ENCODE measurements at regions not wholly inside any gene's neighbourhood (a gene's known extent, or its start where the extent isn't known, plus 50 kb on each side); places are given as distances from the start of the nearest gene placed in this dataset.
A peak's percentile ranks its signal among the peaks of the same experiment; 100 is the strongest.

DNA sequence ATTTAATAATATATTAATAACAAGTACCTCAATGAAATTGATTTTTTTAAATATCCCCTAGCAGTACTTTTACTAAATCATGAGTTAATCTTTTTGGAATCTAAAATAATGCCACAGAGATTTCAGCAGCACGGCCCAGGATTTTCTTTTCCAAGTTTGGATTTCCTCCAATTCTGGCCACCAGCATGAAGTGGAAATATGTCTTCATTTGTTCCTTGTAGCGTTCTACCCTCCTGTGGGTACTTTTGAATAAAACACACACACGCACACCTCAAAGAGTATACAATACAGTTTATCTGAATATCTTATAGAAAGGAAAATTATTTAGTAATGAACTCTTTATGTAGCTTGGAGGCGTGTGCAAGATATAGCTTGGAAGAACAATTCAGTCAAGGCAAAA lies 125.1 kb upstream of the STT3B start:
- no peak for DNase-seq (ENCODE audit: low read depth in 4 of 4, low spot score in 3 of 4)

DNA sequence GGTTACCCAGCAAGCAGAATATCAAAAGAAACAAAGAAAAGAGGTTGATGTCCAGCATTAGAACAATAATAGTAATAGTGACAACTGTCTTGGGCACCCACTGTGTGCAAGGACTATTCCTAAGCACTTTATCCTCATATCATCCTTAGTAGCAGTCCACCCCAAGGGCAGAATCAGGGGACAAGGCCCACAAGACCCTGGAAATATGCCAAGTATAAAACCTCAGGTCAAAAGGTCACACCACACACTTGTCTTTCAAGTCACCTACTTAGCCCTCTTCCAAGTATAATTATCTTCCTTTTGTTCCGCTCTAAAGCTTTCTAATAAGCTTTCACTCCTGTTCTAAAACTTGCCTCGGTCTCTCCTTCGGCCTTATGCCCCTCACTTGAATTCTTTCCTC lies 124.0 kb upstream of the STT3B start:
- DNase-seq (ENCODE audit: low read depth in 4 of 4, low spot score in 3 of 4) = no peak

DNA sequence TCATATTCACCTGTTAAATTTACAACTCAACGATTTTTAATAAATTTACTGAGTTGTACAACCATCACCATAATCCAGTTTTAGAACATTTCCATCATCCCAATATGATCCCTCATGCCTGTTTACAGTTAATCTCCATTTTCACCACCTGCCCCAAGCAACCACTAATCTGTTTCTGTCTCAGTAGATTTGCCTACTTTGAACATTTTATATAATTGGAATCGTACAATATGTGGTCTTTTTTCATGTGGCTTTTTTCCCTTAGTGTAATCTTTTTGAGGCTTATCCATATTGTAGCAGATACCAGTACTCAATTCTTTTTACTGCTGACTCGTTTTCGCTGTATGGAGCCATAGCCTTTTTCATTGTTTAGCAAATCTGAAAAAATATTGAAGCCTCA lies 123.3 kb upstream of the STT3B start:
- no peak for DNase-seq (ENCODE audit: low read depth in 4 of 4, low spot score in 3 of 4)

DNA sequence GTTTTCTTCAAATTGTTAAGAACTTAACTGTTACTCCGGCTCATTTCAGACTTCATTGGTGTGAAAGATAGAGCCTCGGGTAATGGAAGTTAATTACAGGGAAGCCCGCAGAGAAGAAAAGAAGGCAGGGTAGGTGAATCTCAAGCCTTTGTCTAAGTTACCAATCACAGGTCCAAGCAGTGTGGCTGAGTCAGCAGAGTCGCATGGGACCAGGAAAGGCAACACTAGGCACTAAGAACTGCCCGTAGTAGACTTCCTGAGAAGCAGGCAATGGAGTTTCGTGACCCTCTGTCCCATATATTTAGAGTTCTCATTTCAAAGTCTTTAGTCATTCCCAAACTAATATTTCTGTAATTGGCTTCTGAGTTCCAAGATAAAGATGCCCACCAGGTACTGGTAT lies 122.9 kb upstream of the STT3B start:
- no peak for DNase-seq (ENCODE audit: low read depth in 4 of 4, low spot score in 3 of 4)

DNA sequence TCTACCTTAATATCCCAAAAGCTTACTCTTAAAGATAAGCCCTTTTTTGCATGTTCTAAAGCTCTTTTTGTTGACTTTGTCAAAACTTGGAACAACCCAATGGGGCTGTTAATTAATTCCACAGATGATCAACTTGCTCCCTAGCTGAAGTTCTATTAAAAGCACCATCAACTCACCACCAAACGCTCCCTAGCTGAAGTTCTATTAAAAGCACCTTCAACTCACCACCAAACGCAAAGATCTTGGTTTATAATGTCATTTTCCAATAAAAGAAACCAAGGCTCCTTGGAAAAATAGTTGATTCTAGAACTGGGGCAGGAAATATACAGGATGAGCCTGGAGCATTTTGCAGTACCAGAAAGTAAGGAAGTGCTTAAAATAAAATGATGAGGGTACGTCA lies 122.3 kb upstream of the STT3B start:
- no peak for DNase-seq (ENCODE audit: low read depth in 4 of 4, low spot score in 3 of 4)

DNA sequence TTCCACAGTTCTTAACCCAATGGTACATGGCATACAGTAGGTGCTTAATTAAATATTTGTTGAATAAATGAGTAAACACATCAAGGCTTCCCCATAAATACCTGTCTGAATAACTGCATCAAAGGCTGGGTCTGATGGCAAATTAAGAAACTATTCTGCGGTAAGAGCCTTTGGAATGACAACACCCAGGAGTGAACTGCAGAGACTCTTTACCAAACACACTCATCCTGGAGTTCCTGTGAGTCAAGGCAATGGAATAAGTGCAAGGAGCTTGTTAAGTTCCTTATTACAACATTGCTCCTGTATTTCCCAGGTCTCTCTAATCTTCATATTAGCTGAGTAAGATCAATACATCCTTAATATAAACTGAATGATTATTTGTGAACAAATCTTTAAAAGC lies 119.9 kb upstream of the STT3B start:
- no peak for DNase-seq (ENCODE audit: low read depth in 4 of 4, low spot score in 3 of 4)

DNA sequence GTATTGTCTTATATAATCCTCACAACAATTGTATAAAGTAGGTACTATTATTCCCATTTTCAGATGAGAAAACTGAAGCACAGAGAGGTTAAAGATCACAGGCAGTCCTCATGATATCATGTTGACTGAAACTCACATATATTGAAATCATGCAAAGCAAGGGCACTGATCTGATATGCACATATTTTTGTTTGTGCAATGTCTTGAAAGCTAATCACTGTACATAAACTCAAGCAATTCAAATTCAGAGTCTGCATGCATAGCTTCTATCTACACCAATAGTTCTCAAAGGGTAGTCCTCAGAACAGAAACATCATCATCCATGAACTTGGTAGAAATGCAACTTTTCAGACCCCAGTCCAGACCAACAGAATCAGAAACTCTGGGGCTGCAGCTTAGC lies 119.2 kb upstream of the STT3B start:
- no peak for DNase-seq (ENCODE audit: low read depth in 4 of 4, low spot score in 3 of 4)

DNA sequence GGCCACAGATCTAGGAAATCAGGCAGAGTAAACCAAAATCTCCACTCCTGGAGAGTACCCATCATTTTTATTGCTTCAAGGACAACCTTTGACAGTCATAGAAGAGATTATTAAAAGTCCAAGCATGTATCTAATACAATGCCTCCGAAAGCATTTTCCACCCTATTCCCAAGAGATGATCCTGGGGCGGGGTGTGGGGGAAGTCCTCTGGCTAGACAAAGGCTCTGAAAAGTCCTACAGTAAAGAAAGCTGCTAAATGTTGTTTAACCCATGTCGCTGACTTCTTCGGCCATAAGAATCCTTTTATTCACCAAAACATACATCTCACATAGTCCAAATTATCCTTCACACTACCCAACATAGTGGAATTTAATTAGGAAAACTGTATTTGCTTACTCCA lies 115.7 kb upstream of the STT3B start:
- no peak for DNase-seq (ENCODE audit: low read depth in 4 of 4, low spot score in 3 of 4)

DNA sequence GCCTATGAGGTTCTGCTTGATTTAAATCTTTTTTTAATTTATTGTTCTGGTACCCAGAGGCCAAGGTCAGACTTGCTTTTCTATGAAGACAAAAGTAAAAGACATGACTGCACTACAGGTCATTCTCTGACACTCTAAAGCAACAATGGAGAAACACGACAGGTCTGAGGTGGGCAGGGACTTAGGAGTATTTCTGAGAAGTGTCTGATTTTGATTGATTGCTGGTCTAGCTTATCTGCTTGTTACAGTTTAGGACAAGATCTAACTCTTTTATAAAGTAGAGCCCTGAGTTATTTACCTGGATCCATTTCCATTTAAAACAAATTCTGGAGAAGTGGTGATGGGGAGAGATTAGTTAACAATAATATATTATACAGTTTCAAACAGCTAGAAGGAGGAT lies 115.2 kb upstream of the STT3B start:
- no peak for DNase-seq (ENCODE audit: low read depth in 4 of 4, low spot score in 3 of 4)

DNA sequence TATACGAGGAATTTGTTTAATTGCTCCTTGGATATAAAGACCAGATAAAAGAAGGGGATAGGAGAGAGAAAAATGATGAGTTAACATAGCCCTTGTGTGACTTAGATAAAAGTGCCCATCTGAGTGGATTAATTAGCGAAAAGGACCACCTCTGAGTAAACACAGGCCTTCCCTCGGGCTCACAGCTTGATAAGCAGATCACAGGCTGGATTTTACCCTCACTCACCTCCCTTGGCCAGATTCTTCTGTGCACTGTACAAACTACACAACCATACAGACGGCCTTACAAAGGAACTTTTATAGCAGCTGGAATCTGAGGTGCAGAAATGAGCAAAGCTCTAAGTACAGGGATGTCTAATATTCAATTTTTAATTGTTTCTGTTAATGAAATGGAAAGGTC lies 112.4 kb upstream of the STT3B start:
- no peak for DNase-seq (ENCODE audit: low read depth in 4 of 4, low spot score in 3 of 4)

DNA sequence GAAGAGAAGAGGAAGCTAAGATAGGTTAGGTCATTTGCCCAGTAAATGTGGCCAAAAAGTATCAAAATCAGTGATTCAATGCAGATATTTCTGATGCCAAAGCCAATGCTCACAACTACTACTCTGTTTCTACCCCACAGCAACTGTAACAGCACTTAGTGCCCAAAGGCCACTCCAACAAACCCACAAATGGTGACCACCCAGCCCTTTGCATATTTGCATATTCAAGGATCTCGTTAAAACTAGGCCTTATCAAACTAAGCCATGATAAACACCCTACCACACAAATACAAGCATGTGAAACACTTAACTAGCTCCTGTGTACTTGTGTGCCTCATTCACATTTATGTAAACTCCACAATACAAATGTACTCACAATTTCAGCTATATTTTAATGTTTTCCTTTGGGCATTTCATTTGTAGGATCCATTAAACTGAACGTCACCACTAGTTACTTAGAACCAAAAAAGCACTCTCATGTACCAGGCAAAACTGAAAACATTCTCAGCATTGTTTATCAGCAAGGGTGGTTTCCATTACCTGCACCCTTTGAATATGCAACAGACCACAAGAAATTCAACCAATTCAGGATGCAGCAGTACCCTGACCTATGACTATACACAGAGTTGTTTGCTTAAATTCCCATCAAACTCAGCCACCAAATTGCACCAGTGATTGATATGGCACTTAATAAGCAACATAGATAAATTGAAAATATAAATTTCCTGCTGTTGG lies 111.2 kb upstream of the STT3B start:
- no peak for DNase-seq (ENCODE audit: low read depth in 4 of 4, low spot score in 3 of 4)

DNA sequence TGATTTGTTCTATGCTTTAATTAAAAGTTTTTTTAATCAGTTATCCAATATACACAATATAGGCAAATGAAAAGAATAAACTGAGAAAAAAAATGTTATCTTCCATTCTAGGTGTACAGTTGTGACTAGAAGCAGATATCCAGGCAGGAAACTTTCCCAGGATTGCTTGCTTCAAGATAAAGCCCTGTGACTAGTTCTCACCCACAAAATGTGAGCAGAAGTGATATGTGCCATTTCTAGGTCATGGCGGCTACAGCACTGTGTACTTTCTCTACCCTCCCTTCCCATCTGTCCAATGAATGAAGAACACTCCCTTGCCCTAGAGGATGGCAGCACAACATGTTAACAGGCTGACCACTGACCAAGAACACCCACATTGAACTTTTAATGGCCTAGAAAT lies 110.5 kb upstream of the STT3B start:
- no peak for DNase-seq (ENCODE audit: low read depth in 4 of 4, low spot score in 3 of 4)

DNA sequence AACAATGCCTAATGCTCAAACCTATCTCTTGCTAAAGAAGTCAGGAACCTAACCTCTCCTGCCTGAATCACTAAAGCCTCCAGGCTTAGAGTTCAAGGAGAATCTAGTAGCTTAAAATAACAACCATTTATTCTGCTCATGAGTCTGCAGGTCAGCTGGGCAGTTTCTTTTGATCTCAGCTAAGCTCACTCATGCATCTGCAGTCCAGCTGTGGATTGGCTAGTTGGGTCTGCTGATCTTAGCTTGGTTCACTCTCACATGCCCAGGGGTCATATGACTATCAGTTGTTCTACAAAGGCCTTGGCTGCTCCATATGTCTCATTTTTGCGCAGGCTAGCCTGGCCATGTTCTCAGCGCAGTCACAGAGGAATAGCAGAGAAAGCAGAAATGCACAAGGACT lies 109.2 kb upstream of the STT3B start:
- DNase-seq (ENCODE audit: low read depth in 4 of 4, low spot score in 3 of 4) = peak; percentile 18 to 35 (median 30)

DNA sequence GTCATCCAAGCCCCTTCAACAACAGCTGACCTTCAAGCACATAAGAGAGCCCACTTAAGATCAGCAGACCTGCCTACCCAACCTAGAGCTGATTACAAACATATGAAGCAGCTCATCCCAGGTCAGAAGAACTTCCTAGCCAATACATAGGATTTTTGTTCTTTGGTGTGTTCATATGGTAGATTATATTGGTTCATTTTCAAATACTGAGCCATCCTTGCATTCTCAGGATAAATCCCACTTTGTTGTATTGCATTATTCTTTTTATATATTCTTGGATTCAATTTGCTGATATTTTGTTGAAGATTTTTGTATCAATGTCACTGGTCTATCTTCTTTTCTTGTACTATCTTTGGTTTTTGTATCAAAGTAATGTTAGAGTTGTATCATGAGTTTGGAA lies 107.3 kb upstream of the STT3B start:
- no peak for DNase-seq (ENCODE audit: low read depth in 4 of 4, low spot score in 3 of 4)

DNA sequence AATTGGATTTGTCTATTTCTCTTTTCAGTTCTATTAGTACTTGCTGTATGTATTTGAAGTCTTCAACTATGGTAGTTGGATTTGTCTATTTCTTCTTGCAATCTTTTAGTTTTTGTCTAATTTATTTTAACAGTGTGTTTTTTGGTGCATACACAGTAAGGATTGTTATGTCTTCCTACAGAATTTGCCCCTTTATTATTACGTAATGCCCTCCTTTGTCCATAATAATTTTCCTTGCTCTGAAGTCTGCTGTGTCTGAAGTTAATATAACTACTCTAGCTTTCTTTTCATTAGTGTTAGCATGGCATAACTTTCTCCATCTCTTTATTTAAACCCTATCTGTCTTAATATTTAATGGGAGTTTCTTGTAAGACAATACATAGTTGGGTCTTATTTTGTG lies 105.1 kb upstream of the STT3B start:
- DNase-seq (ENCODE audit: low read depth in 4 of 4, low spot score in 3 of 4) = no peak

DNA sequence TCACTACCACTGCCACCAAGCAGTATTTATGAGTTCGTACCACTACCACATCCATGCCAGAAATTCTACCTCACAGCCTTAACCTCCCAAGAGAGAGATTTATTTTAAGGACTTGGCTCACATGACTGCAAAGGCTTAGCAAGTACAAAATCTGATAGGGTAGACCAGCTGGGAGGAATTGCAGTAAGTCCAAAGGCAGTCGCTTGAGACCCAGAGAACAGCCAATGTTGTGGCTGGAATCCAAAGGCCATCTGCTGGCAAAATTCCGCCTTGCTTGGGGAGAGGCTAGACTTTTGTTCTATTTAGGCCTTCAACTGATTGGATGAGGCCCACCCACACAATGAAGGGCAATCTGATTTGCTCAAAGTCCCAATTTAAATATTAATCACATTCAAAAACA lies 101.4 kb upstream of the STT3B start:
- no peak for DNase-seq (ENCODE audit: low read depth in 4 of 4, low spot score in 3 of 4)

DNA sequence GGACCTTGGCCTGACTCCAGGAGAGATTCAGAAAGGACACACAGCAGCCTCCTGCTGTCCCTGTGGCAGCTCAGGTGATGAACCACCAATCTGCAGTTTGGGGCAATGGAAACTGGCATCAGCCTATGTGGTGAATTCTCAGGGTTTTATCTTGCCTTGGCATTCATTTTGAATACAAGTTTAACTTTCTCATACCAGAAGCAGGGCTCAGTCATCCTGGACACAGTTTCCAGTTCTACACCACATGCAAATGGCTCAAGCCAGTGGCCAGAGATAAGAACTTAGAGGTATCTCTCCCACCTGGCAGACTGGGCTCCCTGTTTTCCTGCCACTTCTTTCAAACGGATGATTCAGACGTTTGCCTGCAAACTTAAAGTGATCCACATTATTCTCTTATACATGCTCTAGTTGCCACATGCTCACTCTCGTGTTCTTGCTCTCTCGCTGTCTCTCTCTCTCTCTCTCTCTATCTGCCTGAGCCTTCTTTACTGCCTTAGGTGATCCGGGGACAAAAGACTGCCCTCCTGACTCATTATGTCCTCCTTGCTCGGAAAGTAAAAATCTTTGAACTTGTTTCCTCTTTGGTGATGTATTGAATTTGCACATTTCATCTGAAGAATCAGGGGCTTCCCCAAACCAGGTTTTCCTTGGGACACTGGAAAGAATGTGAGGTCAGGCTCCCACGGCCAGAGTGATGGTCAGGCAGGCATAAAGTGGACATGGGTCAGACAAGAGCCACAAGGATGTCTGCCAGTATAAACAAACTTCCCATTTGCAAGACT lies 99.6 kb upstream of the STT3B start:
- no peak for DNase-seq (ENCODE audit: low read depth in 4 of 4, low spot score in 3 of 4)

DNA sequence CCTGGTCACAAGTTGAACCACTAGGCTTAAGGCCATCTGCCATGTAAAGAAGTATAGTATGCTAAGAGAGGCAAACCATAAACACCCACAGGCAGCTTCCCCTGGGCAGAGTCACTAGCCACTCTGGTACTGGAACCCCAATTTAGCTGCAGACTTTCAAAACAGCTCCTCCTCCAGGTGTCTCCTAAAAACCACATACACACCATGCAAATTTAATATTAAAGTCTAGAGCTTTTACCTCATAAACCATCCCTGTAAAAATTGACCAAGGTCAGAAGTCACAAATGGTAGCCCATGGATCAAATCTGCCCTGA lies 99.1 kb upstream of the STT3B start:
- no peak for DNase-seq (ENCODE audit: low read depth in 4 of 4, low spot score in 3 of 4)

DNA sequence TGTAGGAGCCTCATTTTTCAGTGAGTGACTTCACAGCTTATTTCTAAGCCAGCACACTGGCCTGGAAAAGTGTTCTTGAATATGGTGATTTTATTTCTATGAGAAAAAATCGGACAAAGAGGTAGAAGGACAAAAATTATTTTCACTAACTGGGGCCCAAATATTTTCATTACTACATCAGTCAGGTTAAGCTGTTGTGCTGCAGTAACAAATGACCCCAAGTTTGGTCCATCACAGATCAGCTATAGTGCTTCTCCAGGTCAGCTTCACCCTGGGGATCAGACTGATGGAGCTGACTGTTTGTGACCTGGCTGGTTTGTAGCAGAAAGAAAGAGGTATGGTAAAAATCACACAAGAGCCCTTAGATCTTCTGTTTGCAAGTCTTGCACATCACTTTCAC lies 97.9 kb upstream of the STT3B start:
- DNase-seq (ENCODE audit: low read depth in 4 of 4, low spot score in 3 of 4) = no peak

DNA sequence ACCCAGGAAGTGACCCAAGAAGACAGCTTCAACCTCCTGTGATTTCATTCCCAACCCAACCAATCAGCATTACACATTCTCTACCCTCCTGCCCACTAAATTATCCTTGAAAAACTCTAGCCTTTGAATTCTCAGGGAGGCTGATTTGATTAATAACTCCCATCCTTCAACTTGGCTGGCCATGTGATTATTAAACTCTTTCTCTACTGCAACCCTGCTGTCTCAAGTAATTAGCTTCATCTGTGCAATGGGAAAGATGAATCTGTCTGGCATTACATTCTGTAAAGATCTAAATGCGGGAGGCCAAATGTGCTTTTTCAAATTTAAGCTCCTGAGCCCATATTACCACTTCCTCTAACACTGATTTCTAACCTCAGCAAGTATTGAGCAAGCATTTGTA lies 95.9 kb upstream of the STT3B start:
- no peak for DNase-seq (ENCODE audit: low read depth in 4 of 4, low spot score in 3 of 4)

DNA sequence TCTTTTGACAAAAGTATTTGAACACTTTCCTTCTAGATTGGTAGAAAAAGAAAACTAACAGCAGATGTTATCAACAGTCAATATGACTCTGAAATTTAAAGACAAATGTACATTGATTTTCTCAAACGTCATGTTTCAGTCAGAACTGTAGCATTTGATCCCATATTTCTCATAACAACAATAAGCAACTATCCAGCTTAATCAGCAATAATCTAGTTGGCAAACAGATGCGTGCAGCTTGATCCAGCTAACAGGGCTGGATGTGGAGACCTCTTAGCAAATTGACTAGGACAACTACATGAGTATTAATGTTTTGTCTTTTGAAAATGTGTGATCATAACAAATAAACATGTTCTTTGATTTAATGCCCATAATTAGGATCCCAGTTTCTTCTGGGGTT lies 94.0 kb upstream of the STT3B start:
- no peak for DNase-seq (ENCODE audit: low read depth in 4 of 4, low spot score in 3 of 4)

DNA sequence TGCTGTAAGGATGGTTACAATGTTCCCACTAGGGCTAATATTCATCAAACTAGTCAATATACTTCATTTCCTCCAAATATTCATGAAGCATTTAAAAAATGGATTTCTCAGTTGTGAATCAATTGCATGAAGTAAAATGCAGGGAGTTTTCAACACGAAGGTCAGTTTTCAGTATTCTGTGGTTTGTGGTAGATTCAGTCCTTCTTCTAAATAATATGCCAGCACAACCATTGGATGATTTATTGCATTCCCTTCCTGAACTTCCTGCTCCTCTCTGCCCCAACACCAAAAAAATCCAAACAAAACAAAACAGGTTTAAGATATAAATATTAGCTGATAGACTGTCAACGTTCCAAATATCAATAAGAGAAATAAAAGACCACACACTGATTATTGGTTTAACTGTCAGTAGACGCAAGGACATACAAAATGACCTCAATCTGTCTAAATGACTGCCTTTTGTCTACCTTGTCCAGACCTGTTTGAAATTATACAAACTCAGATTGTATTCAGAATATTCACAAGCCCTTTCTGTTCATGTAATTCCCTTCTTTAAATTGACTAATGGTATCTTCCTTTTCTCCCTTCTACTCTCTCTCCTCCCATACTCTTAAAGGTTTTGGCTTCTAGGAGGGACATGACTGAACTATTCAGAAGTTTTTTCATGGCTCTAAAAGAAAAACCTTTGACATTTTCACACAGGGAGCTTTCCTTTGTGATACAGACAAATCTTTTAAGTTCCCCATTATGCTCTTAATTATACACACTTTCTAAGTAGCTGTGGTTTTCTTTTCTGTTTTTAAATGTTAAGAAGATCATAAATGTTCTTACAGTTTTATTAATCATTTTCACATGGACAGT lies 92.6 kb upstream of the STT3B start:
- DNase-seq (ENCODE audit: low read depth in 4 of 4, low spot score in 3 of 4) = no peak

All from left renal pelvis (tissue), 4 donors.